ENCODE measurements at regions not wholly inside any gene's neighbourhood (a gene's known extent, or its start where the extent isn't known, plus 50 kb on each side); places are given as distances from the start of the nearest gene placed in this dataset.
A peak's percentile ranks its signal among the peaks of the same experiment; 100 is the strongest.

DNA sequence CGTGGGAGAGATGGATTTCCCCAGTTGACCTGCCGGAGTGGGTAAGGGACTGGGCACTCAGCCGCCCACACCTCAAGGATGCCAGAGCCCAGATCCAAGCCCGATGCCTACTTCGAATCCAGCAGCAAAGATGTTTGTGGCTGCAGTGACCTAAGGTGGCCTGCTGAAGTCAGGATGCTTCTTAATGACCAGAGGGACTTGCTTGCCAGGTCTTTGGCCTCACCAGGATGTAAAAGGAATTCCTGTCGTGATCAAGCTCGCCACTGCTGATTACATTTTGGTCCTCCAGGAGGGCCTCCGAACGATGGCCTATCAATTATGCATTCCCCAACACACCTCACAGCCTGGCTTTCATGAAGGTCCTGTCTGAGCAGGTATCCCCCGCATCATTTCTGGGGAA lies 349.5 kb upstream of the ZMIZ1 start:
- no peak for TF ChIP-seq Cebpa-rat (IDR thresholded peaks at IDR 0.05)
- no peak overlapping the region for H3K4me3 ChIP-seq
- H3K36me3 ChIP-seq, result no peaks in the 10 kb centered on the region
- H3K27ac ChIP-seq, result no peak overlapping the region
- no peak overlapping the region for H3K4me2 ChIP-seq
- 0 out of 20 replicates have a peak, but pooled peaks cover 0 to 5% (median 0%) of the 10 kb centered on the region in 10 experiments for H3K4me1 ChIP-seq
- H3K27me3 ChIP-seq, result no peaks in the 10 kb centered on the region
- no peaks in the 10 kb centered on the region for H4K20me1 ChIP-seq
- H3K9ac ChIP-seq, result no peak overlapping the region
- 0 out of 22 replicates have a peak, but pooled peaks cover 0 to 6% (median 0%) of the 10 kb centered on the region in 11 experiments for H3K9me3 ChIP-seq (replicated peaks in 1 of 11)

DNA sequence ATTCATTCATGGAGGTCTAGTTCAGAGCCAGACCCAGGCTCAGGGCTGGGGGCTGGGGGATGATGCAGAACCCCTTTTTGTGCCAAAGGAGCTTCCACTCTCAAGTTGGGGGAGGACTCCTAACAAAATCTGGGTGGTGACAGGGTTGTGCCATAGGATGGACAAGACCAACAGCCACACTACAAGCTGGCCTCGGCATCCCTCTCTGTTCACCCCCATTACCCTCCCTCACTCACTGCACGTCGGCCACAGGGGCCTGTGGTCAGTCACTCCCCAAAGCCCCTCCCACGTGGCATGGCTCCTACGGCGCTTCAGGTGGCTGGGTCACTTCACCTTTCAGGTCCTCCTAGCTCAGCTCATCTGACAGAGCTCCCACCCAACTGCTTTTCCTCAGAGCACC lies 348.7 kb upstream of the ZMIZ1 start:
- no peak for TF ChIP-seq Cebpa-rat (IDR thresholded peaks at IDR 0.05)
- Histone ChIP-seq H3K36me3 (no peaks in the 10 kb centered on the region), H3K27me3 (no peaks in the 10 kb centered on the region), H3K9ac (no peak overlapping the region), H3K4me3 (no peak overlapping the region), H3K9me3 (replicated peaks in 1 of 11) (0 out of 22 replicates have a peak, but pooled peaks cover 0 to 6% (median 0%) of the 10 kb centered on the region in 11 experiments), H4K20me1 (no peaks in the 10 kb centered on the region), H3K4me2 (no peak overlapping the region), H3K27ac (no peak overlapping the region), H3K4me1 (0 out of 20 replicates have a peak, but pooled peaks cover 0 to 5% (median 0%) of the 10 kb centered on the region in 10 experiments)

DNA sequence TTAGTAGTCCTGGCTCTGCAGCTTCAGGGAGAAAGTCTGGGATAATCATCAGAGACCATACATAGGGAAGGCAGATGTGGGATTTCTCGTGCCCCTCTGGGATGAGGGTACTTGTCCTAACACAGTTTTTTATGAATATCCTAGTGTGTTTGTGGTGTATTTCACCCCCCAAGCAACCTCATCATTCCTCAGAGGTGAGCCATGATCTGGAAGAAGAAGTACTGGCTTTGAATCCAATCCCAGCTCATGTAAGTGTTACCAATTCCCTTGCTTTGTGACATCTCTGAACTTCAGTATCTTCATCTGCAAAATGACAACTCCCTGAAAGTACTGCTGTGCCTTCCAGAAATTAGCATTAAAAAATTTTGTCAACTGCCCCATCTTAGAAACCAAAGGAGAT lies 347.5 kb upstream of the ZMIZ1 start:
- TF ChIP-seq Cebpa-rat (IDR thresholded peaks at IDR 0.05), result no peak
- H3K9ac ChIP-seq, result no peak overlapping the region
- H3K4me2 ChIP-seq, result no peak overlapping the region
- no peaks in the 10 kb centered on the region for H3K36me3 ChIP-seq
- 0 out of 22 replicates have a peak, but pooled peaks cover 0 to 6% (median 0%) of the 10 kb centered on the region in 11 experiments for H3K9me3 ChIP-seq (replicated peaks in 1 of 11)
- H3K27me3 ChIP-seq, result no peaks in the 10 kb centered on the region
- no peaks in the 10 kb centered on the region for H3K4me1 ChIP-seq
- no peak overlapping the region for H3K4me3 ChIP-seq
- H3K27ac ChIP-seq, result no peak overlapping the region
- H4K20me1 ChIP-seq, result no peaks in the 10 kb centered on the region

DNA sequence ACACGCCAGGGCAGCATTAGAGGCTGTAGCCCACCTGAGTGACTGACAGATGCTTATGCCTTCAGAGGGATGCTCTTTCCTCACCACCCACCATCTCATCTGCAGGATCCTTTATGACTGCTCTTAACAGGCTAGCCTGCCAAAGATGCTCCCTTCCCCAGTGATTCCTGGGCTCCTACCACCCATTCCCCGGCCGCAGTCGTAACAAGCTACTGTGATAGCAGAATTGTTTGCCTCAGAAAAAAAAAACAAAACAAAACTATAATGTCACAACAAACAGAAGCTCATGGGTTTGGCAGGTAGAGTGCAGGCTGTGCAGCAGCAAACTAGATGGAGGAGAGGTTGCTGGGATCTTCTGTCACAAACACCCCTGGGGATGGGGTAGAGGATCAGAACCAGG lies 343.9 kb upstream of the ZMIZ1 start:
- Histone ChIP-seq H3K4me3 (no peak overlapping the region), H3K9ac (no peak overlapping the region), H3K36me3 (no peaks in the 10 kb centered on the region), H3K4me1 (peaks cover 5 to 27% (median 20%) of the 10 kb centered on the region in 10 experiments), H3K27ac (no peak overlapping the region), H4K20me1 (no peaks in the 10 kb centered on the region), H3K9me3 (replicated peaks in 1 of 11) (0 out of 22 replicates have a peak, but pooled peaks cover 0 to 6% (median 0%) of the 10 kb centered on the region in 11 experiments), H3K4me2 (no peak overlapping the region), H3K27me3 (no peaks in the 10 kb centered on the region)
- TF ChIP-seq Cebpa-rat (IDR thresholded peaks at IDR 0.05), result no peak

DNA sequence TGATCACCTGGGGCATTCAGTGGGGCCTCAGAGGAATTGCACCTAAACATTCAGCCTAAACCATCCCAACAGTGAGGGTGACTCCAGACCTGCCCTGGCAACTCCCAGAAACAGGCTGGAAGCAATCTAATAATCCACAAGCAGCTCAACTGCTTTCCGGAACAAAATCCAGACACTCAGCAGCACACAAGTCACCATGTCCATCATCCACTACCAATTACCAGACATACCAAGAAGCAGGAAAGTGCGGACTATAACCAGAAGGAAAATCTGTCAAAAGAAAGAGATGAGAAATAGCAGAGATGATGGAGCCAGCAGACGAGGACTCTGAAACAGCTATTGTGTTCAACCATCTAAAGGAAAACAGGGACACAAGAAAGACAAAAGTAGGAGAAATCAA lies 342.6 kb upstream of the ZMIZ1 start:
- Histone ChIP-seq H4K20me1 (no peaks in the 10 kb centered on the region), H3K27ac (no peak overlapping the region), H3K4me2 (no peak overlapping the region), H3K9ac (no peak overlapping the region), H3K27me3 (no peaks in the 10 kb centered on the region), H3K4me1 (peaks cover 18 to 40% (median 27%) of the 10 kb centered on the region in 10 experiments), H3K36me3 (no peaks in the 10 kb centered on the region), H3K9me3 (replicated peaks in 1 of 11) (0 out of 22 replicates have a peak, but pooled peaks cover 0 to 6% (median 0%) of the 10 kb centered on the region in 11 experiments), H3K4me3 (no peak overlapping the region)
- TF ChIP-seq Cebpa-rat (IDR thresholded peaks at IDR 0.05), result no peak

DNA sequence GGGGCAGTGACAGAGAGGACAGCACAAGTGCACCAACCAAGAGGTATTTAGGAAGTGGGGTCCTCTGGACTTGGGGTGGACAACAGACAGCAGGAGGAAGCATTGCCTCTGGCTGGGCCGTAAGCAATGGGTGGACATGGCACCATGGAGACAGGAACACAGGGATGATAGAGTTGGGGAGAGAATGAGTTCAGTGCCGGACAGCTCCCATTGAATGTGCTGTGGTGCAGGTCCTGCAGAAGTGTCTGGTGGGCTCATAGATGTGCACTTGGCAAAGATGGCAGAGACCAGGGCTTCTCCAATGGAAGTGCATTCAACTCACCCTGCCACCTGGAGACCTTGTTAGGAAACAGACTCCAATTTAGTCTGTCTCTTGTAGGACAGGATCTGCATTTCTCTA lies 341.5 kb upstream of the ZMIZ1 start:
- no peaks in the 10 kb centered on the region for H4K20me1 ChIP-seq
- no peak overlapping the region for H3K27ac ChIP-seq
- H3K9ac ChIP-seq, result no peak overlapping the region
- H3K4me3 ChIP-seq, result no peak overlapping the region
- H3K36me3 ChIP-seq, result no peaks in the 10 kb centered on the region
- H3K27me3 ChIP-seq, result no peaks in the 10 kb centered on the region
- H3K9me3 ChIP-seq (replicated peaks in 1 of 11), result 0 out of 22 replicates have a peak, but pooled peaks cover 0 to 6% (median 0%) of the 10 kb centered on the region in 11 experiments
- peaks cover 24 to 48% (median 34%) of the 10 kb centered on the region in 10 experiments for H3K4me1 ChIP-seq
- TF ChIP-seq Cebpa-rat (IDR thresholded peaks at IDR 0.05), result no peak
- H3K4me2 ChIP-seq, result peak overlapping the region in 9 of 11 experiments; percentile 21 to 76 (median 51); a peak in 16 of 22 replicates

DNA sequence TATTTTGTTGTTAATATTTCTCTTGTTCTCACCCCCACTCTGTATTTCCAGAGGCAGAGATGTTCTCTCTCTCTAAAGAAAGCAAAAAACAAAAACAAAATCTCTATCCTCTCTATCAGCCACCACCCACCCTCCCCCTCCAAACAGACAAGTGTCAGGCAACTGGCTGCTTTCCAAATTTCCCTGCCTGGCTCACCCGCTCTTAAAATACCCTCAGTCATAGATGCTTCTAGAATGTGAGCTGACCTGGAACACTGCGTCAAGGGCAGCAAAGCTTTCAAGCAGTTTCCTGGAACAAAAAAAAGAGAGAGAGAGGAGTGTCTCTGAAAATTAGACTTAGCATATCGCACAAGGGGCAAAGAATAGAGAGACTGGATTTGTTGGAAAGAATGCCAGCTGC lies 341.0 kb upstream of the ZMIZ1 start:
- no peaks in the 10 kb centered on the region for H3K27me3 ChIP-seq
- H3K9ac ChIP-seq, result no peak overlapping the region
- H3K4me2 ChIP-seq, result peak overlapping the region in 9 of 11 experiments; percentile 21 to 76 (median 51); a peak in 17 of 22 replicates
- no peak for TF ChIP-seq Cebpa-rat (IDR thresholded peaks at IDR 0.05)
- no peak overlapping the region for H3K27ac ChIP-seq
- H3K36me3 ChIP-seq, result no peaks in the 10 kb centered on the region
- no peaks in the 10 kb centered on the region for H4K20me1 ChIP-seq
- H3K4me3 ChIP-seq, result no peak overlapping the region
- H3K4me1 ChIP-seq, result peaks cover 24 to 48% (median 34%) of the 10 kb centered on the region in 10 experiments
- H3K9me3 ChIP-seq (replicated peaks in 1 of 11), result 0 out of 22 replicates have a peak, but pooled peaks cover 0 to 6% (median 0%) of the 10 kb centered on the region in 11 experiments

DNA sequence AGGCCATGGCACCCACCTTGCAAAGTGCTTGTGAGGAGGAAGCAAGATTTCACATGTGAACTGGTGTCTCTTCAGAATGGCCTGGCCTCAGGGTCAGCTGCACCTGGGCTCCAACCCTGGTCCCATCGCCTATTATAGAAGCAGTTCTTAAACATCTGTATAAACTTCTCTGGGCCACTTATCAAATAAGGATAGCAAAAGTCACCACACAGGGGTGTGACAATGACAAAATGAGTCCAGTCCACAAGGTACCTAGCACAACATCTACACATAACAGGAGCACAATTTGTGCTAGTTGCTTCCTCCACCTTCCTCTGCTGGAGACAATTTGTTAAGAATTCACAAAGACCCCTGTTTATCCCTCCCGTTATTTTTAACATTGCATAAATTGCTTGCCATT lies 340.6 kb upstream of the ZMIZ1 start:
- Histone ChIP-seq H3K9ac (no peak overlapping the region), H3K27ac (no peak overlapping the region), H3K27me3 (no peaks in the 10 kb centered on the region), H4K20me1 (no peaks in the 10 kb centered on the region), H3K4me3 (no peak overlapping the region), H3K4me1 (peaks cover 24 to 48% (median 34%) of the 10 kb centered on the region in 10 experiments), H3K4me2 (peak overlapping the region in 9 of 11 experiments; percentile 21 to 76 (median 51); a peak in 16 of 22 replicates), H3K36me3 (no peaks in the 10 kb centered on the region), H3K9me3 (replicated peaks in 1 of 11) (0 out of 22 replicates have a peak, but pooled peaks cover 0 to 6% (median 0%) of the 10 kb centered on the region in 11 experiments)
- TF ChIP-seq Cebpa-rat (IDR thresholded peaks at IDR 0.05), result no peak

DNA sequence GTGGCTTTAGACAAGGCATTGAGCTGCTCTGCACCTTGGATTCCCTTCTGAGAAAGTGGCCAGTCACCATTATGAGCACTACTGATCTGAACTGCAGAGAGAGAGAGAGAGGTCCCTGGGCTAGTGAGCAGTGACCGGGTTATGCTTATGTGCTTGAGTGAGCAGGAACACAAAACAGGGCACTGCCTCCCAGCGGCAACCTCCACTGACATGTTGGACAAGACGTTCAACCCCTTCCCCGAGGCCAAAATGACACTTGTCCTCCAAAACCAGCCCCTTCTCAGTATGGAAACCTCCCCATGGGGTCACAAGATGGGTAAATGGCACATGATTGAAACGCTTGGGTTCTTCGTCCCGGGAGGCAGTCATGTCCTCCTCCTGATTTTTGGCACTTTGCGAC lies 339.4 kb upstream of the ZMIZ1 start:
- Histone ChIP-seq H3K27me3 (no peaks in the 10 kb centered on the region), H3K4me2 (peak overlapping the region in 10 of 11 experiments; percentile 20 to 85 (median 42); a peak in 13 of 22 replicates), H3K4me1 (peaks cover 24 to 48% (median 34%) of the 10 kb centered on the region in 10 experiments), H3K36me3 (no peaks in the 10 kb centered on the region), H4K20me1 (no peaks in the 10 kb centered on the region), H3K9me3 (replicated peaks in 1 of 11) (no peaks in the 10 kb centered on the region), H3K9ac (no peak overlapping the region), H3K4me3 (no peak overlapping the region), H3K27ac (no peak overlapping the region)
- TF ChIP-seq Cebpa-rat (IDR thresholded peaks at IDR 0.05), result no peak

DNA sequence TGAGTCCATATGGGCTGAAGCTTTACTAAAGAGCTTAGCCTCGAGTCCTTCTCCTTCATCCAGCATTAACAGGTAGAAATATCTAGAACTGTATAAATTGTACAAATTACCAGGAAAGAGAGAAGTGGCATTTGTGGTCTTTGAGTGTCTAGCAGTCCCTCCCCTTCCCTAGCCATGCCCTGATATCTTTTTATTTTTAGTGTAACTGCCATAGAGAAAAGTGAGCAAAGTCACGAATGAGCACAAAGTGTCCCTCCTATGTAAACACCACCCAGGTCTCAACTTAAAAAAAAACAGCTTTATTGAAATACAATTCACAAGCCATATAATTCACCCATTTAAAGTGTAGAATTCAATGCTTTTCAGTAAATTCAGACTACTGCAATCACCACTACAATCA lies 339.0 kb upstream of the ZMIZ1 start:
- TF ChIP-seq Cebpa-rat (IDR thresholded peaks at IDR 0.05), result no peak
- Histone ChIP-seq H4K20me1 (no peaks in the 10 kb centered on the region), H3K4me3 (no peak overlapping the region), H3K27ac (no peak overlapping the region), H3K4me1 (peaks cover 24 to 48% (median 34%) of the 10 kb centered on the region in 10 experiments), H3K4me2 (peak overlapping the region; percentile 20 to 85 (median 42); a peak in 14 of 22 replicates), H3K27me3 (no peaks in the 10 kb centered on the region), H3K9ac (no peak overlapping the region), H3K36me3 (no peaks in the 10 kb centered on the region), H3K9me3 (replicated peaks in 1 of 11) (no peaks in the 10 kb centered on the region)

All from BLaER1 treated with 17β-estradiol and CSF1 and Interleukin-3, amounts not matched to agents 10 nM and 100 nM (cell line).